ENCODE measurements at regions not wholly inside any gene's neighbourhood (a gene's known extent, or its start where the extent isn't known, plus 50 kb on each side); places are given as distances from the start of the nearest gene placed in this dataset.

GRCh38 chr2:38466409-38466808 lies 89.3 kb upstream of the ATL2 start:
- no TSS peak for BruUV-seq (replicated peaks)
- ChIA-PET POLR2A (no interaction called here), RAD21 (ENCODE audit: low non-redundant PET in 1 of 2, low total read pairs in 2 of 2, uncharacterized antibody in 2 of 2, unreplicated experiment in 2 of 2) (interaction anchor here in 1 of 2 experiments (1.7 kb wide), 1 partner anchor 151 kb away, joined by 4 read pairs; no protein-coding TSS in a partner anchor), CTCF (interaction anchor here (0.8 to 1.4 kb wide), 4 partner anchors 27 to 89 kb away, joined by 3 to 4 read pairs (median 3); partner anchors contain the start of gene ATL2)
- no peaks in the 10 kb centered on the region for H3K9me3 ChIP-seq (ENCODE audit: control insufficient read depth in 1 of 2, insufficient read depth in 1 of 2, low read depth in 1 of 2, low read length in 2 of 2)
- TF ChIP-seq ZBTB33 (IDR thresholded peaks at IDR 0.05; ENCODE audit: extremely low read depth, insufficient replicate concordance, low read length): no peak
- no peak for TF ChIP-seq POLR2AphosphoS5 (IDR thresholded peaks at IDR 0.05; ENCODE audit: low read depth, low read length)
- TF ChIP-seq ZNF274 (IDR thresholded peaks at IDR 0.05; ENCODE audit: low read depth, low read length): no peak
- no peak for TF ChIP-seq SP1 (IDR thresholded peaks at IDR 0.05; ENCODE audit: low read depth)
- no peak for TF ChIP-seq SRF (IDR thresholded peaks at IDR 0.05; ENCODE audit: low read depth)
- TF ChIP-seq SIN3A (IDR thresholded peaks at IDR 0.05; ENCODE audit: low read depth): no peak
- TF ChIP-seq ELF1 (IDR thresholded peaks at IDR 0.05; ENCODE audit: borderline replicate concordance, low read depth): no peak
- TF ChIP-seq YY1 (IDR thresholded peaks at IDR 0.05; ENCODE audit: extremely low read depth, insufficient replicate concordance, low read depth, low read length): no peak
- no peak for TF ChIP-seq EZH2phosphoT487 (IDR thresholded peaks at IDR 0.05; ENCODE audit: borderline replicate concordance)
- TF ChIP-seq ZFX (IDR thresholded peaks at IDR 0.05): no peak
- TF ChIP-seq JUND (IDR thresholded peaks at IDR 0.05): no peak
- no peak for TF ChIP-seq ATF3 (IDR thresholded peaks at IDR 0.05)
- TF ChIP-seq EGR1 (IDR thresholded peaks at IDR 0.05; ENCODE audit: low read depth): no peak
- no peak for TF ChIP-seq TCF7L2 (IDR thresholded peaks at IDR 0.05; ENCODE audit: borderline replicate concordance, extremely low read depth, insufficient read depth, insufficient read length)
- TF ChIP-seq FOSL1 (IDR thresholded peaks at IDR 0.05; ENCODE audit: low read depth): no peak
- no peak for TF ChIP-seq EZH2 (IDR thresholded peaks at IDR 0.05)
- TF ChIP-seq CEBPB (IDR thresholded peaks at IDR 0.05; ENCODE audit: low read depth): no peak
- TF ChIP-seq POLR2A (IDR thresholded peaks at IDR 0.05; ENCODE audit: borderline replicate concordance, extremely low read depth, insufficient read depth, insufficient read length): no peak
- ATAC-seq (no peak), DNase-seq (ENCODE audit: low read depth, low spot score) (no peak)
- intact Hi-C loops (cut with micrococcal nuclease): no loop called here
- H4K20me1 ChIP-seq (ENCODE audit: insufficient read depth): no peaks in the 10 kb centered on the region
- no peak overlapping the region for H3K4me2 ChIP-seq (ENCODE audit: low read length)
- H3K27me3 ChIP-seq (ENCODE audit: insufficient read depth, low read length): peaks cover 5% of the 10 kb centered on the region; the same call in 1 of the 2 replicates
- H3K9me2 ChIP-seq (ENCODE audit: insufficient read depth): no peaks in the 10 kb centered on the region
- H3K36me3 ChIP-seq (ENCODE audit: control insufficient read depth in 1 of 2, insufficient read depth in 2 of 2, low read length in 2 of 2): no peaks in the 10 kb centered on the region
- no peaks in the 10 kb centered on the region for H3K79me2 ChIP-seq (ENCODE audit: insufficient read depth, low read length)
- H3K27ac ChIP-seq (ENCODE audit: low read depth, low read length): no peak overlapping the region
- no peak overlapping the region for H2AFZ ChIP-seq (ENCODE audit: low read depth, low read length, poor library complexity, severe bottlenecking)
- H3K4me3 ChIP-seq (replicated peaks in 1 of 2; ENCODE audit: low read depth in 1 of 2, low read length in 2 of 2): no peak overlapping the region
- no peak overlapping the region for H3K9ac ChIP-seq (ENCODE audit: low read length)
- H3K4me1 ChIP-seq (ENCODE audit: control insufficient read depth in 1 of 2, insufficient read depth in 2 of 2, low read length in 2 of 2): peaks cover 17 to 29% of the 10 kb centered on the region in 2 experiments
